ENCODE measurements at regions not wholly inside any gene's neighbourhood (a gene's known extent, or its start where the extent isn't known, plus 50 kb on each side); places are given as distances from the start of the nearest gene placed in this dataset.

DNA sequence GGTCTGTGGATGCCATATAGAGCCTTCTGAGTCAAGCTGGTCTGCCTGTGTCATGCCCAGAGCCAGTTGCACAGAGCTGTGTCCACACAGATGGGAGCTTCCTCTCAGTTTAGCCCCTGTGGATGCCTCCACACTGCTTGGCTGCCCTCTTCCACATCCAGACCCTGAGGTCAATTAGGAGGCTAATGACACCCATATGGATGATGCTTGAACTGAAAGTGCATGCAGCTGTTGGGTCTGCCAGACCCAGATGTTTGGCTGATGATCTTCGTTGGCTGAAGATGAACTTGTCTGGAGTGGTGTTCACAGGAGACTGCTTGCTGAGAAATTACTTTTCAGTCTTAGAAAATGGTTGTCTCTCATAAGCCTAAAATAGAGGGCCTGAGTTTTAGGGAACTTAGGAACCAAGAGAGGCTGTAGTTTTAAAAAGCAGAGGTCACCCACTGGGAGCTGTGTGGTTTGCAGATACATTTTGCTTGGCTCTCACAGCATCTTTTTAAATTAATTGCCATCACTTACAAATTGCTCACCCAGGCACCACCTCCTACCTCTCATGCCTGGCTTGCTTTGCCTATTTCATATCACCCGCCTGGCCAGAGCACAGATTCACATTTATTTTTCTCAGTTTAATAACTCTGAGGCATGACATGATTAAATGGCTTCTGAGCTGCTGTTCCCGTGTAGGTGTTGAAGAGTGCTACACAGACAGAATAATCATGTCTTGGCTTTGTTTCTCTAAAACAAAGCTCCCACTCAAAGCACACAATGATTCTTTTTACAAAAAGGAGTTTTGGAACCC, 176.1 kb downstream of the MINAR1 start:
- 82% methylated on average over 3 of the region's 3 CpGs for WGBS
- no peaks in the 10 kb centered on the region for H3K27me3 ChIP-seq (ENCODE audit: control insufficient read depth in 4 of 4, insufficient read depth in 4 of 4, low read length in 3 of 4)
- no peak for TF ChIP-seq FOXA1 (IDR thresholded peaks at IDR 0.05)
- no peak for TF ChIP-seq FOXA2 (IDR thresholded peaks at IDR 0.05)
- TF ChIP-seq RAD21 (IDR thresholded peaks at IDR 0.05) = no peak
- TF ChIP-seq TAF1 (conservative IDR thresholded peaks at IDR 0.05) = no peak
- TF ChIP-seq, protein P1, sequence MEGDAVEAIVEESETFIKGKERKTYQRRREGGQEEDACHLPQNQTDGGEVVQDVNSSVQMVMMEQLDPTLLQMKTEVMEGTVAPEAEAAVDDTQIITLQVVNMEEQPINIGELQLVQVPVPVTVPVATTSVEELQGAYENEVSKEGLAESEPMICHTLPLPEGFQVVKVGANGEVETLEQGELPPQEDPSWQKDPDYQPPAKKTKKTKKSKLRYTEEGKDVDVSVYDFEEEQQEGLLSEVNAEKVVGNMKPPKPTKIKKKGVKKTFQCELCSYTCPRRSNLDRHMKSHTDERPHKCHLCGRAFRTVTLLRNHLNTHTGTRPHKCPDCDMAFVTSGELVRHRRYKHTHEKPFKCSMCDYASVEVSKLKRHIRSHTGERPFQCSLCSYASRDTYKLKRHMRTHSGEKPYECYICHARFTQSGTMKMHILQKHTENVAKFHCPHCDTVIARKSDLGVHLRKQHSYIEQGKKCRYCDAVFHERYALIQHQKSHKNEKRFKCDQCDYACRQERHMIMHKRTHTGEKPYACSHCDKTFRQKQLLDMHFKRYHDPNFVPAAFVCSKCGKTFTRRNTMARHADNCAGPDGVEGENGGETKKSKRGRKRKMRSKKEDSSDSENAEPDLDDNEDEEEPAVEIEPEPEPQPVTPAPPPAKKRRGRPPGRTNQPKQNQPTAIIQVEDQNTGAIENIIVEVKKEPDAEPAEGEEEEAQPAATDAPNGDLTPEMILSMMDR (IDR thresholded peaks at IDR 0.05; ENCODE audit: low read depth, low read length, missing input control) = no peak
- TF ChIP-seq HNF4G (IDR thresholded peaks at IDR 0.05) = no peak
- TF ChIP-seq GABPA (IDR thresholded peaks at IDR 0.05 in 1 of 2, conservative IDR thresholded peaks at IDR 0.05 in 1 of 2) = no peak
- H3K36me3 ChIP-seq (ENCODE audit: control insufficient read depth in 4 of 4, insufficient read depth in 3 of 4, low read depth in 1 of 4, low read length in 3 of 4) = no peaks in the 10 kb centered on the region
- H3K27ac ChIP-seq (ENCODE audit: low read depth in 1 of 2, low read length in 2 of 2) = no peak overlapping the region
- H3K9ac ChIP-seq (ENCODE audit: low read depth in 1 of 2, low read length in 2 of 2) = no peak overlapping the region
- H3K4me1 ChIP-seq (ENCODE audit: control insufficient read depth in 4 of 4, insufficient read depth in 4 of 4, low read length in 3 of 4) = no peaks in the 10 kb centered on the region
- H3K9me3 ChIP-seq (ENCODE audit: control insufficient read depth in 4 of 4, low read length in 3 of 4) = no peaks in the 10 kb centered on the region
- no peak overlapping the region for H3K4me3 ChIP-seq (ENCODE audit: low read depth in 1 of 3, low read length in 3 of 3)
- no peak for DNase-seq (ENCODE audit: low spot score)

- H3K27me3 ChIP-seq (ENCODE audit: control insufficient read depth in 4 of 4, insufficient read depth in 4 of 4, low read length in 3 of 4) = no peaks in the 10 kb centered on the region
- H3K36me3 ChIP-seq (ENCODE audit: control insufficient read depth in 4 of 4, insufficient read depth in 3 of 4, low read depth in 1 of 4, low read length in 3 of 4) = no peaks in the 10 kb centered on the region
- H3K4me1 ChIP-seq (ENCODE audit: control insufficient read depth in 4 of 4, insufficient read depth in 4 of 4, low read length in 3 of 4) = no peaks in the 10 kb centered on the region
- H3K27ac ChIP-seq (ENCODE audit: low read depth in 1 of 2, low read length in 2 of 2) = no peak overlapping the region
- no peak overlapping the region for H3K4me3 ChIP-seq (ENCODE audit: low read depth in 1 of 3, low read length in 3 of 3)
- H3K9me3 ChIP-seq (ENCODE audit: control insufficient read depth in 4 of 4, low read length in 3 of 4) = no peaks in the 10 kb centered on the region
- WGBS = 93% methylated on average over 4 of the region's 4 CpGs
- H3K9ac ChIP-seq (ENCODE audit: low read depth in 1 of 2, low read length in 2 of 2) = no peak overlapping the region
- TF ChIP-seq SP1 (IDR thresholded peaks at IDR 0.05) (no peak), HNF4A (conservative IDR thresholded peaks at IDR 0.05) (no peak), MAX (IDR thresholded peaks at IDR 0.05) (no peak), YY1 (IDR thresholded peaks at IDR 0.05) (no peak), FOXA2 (IDR thresholded peaks at IDR 0.05) (no peak), REST (IDR thresholded peaks at IDR 0.05) (no peak), TAF1 (conservative IDR thresholded peaks at IDR 0.05) (no peak), RXRA (IDR thresholded peaks at IDR 0.05) (no peak), ATF3 (IDR thresholded peaks at IDR 0.05) (no peak), JUND (IDR thresholded peaks at IDR 0.05) (no peak)
- TF ChIP-seq, protein P1 (IDR thresholded peaks at IDR 0.05; ENCODE audit: low read depth, low read length, missing input control) = no peak
- DNase-seq (ENCODE audit: low spot score) = no peak
Observed at GRCh38 chr15:79609506-79609905, 177.4 kb downstream of the MINAR1 start.

Data from liver (tissue), 8 donors.